ENCODE measurements at regions not wholly inside any gene's neighbourhood (a gene's known extent, or its start where the extent isn't known, plus 50 kb on each side); places are given as distances from the start of the nearest gene placed in this dataset.

DNA sequence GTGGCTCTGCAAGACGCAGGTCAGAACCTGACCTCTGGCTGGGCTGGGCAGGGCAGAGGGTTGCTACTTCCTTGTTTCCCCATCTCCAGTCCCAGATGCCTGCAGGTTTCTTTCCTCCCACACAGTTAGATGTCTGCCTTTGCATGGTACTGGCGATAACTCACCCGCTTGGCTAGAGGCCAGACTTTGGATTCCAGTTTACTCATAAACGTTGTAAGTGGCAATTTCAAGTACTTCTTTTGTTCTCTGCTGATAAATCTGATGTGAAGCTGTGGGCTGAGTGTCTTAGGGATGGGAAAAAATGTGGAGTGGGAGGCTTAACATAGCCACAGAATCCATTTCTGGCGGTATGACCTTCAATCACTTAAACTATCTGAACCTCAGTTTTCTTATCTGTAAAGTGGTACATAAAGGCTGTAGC lies 194.2 kb downstream of the EBLN2 start:
- Histone ChIP-seq H3K36me3 (ENCODE audit: control insufficient read depth in 4 of 4, insufficient read depth in 4 of 4, low read length in 4 of 4) (no peaks in the 10 kb centered on the region), H3K27ac (ENCODE audit: low read depth in 1 of 2, low read length in 1 of 2) (no peak overlapping the region), H3K9ac (ENCODE audit: insufficient read depth in 1 of 2, low read length in 2 of 2) (no peak overlapping the region), H3K4me1 (ENCODE audit: control insufficient read depth in 5 of 5, insufficient read depth in 5 of 5, low read length in 5 of 5) (no peaks in the 10 kb centered on the region), H3K9me3 (ENCODE audit: control insufficient read depth in 4 of 4, insufficient read depth in 3 of 4, low read length in 3 of 4) (no peaks in the 10 kb centered on the region), H3K4me3 (no peak overlapping the region), H3K27me3 (ENCODE audit: control insufficient read depth in 3 of 3, insufficient read depth in 3 of 3, low read length in 2 of 3) (no peaks in the 10 kb centered on the region)
- TF ChIP-seq, protein P1, sequence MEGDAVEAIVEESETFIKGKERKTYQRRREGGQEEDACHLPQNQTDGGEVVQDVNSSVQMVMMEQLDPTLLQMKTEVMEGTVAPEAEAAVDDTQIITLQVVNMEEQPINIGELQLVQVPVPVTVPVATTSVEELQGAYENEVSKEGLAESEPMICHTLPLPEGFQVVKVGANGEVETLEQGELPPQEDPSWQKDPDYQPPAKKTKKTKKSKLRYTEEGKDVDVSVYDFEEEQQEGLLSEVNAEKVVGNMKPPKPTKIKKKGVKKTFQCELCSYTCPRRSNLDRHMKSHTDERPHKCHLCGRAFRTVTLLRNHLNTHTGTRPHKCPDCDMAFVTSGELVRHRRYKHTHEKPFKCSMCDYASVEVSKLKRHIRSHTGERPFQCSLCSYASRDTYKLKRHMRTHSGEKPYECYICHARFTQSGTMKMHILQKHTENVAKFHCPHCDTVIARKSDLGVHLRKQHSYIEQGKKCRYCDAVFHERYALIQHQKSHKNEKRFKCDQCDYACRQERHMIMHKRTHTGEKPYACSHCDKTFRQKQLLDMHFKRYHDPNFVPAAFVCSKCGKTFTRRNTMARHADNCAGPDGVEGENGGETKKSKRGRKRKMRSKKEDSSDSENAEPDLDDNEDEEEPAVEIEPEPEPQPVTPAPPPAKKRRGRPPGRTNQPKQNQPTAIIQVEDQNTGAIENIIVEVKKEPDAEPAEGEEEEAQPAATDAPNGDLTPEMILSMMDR (IDR thresholded peaks at IDR 0.05; ENCODE audit: control extremely low read depth, extremely low read depth) = no peak
- DNase-seq (peak; percentile 47 to 63 (median 53)), ATAC-seq (ENCODE audit: insufficient read depth, low FRiP score) (no peak)
- 45 to 69% methylated on average over 5 of the region's 5 CpGs for WGBS, 2 donors

DNA sequence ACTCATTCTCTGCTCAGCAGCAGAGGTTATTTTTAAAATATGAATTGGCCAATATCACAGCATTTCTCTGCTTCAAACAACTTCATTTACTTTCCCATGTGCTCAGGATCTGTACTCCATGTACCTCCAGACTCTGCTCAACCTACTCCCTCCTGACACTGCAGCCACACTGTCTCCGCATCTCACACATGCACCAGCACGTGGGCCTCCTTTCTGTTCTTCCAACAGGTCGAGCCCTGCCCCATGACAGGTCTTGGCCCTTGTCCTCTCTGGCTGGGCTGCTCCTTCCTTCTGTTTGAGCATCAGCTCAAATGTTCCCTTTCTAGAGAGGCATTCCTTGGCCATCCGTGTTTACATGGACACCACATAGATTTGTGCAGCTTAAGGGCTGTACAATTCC lies 195.7 kb downstream of the EBLN2 start:
- no peak overlapping the region for H3K27ac ChIP-seq (ENCODE audit: low read depth in 1 of 2, low read length in 1 of 2)
- no peak overlapping the region for H3K9ac ChIP-seq (ENCODE audit: insufficient read depth in 1 of 2, low read length in 2 of 2)
- WGBS, 2 donors = 80% methylated on average over 4 of the region's 4 CpGs
- no peaks in the 10 kb centered on the region for H3K36me3 ChIP-seq (ENCODE audit: control insufficient read depth in 4 of 4, insufficient read depth in 4 of 4, low read length in 4 of 4)
- ATAC-seq (ENCODE audit: insufficient read depth, low FRiP score) = no peak
- TF ChIP-seq, protein P1 (IDR thresholded peaks at IDR 0.05; ENCODE audit: control extremely low read depth, extremely low read depth) = no peak
- H3K4me1 ChIP-seq (ENCODE audit: control insufficient read depth in 5 of 5, insufficient read depth in 5 of 5, low read length in 5 of 5) = no peaks in the 10 kb centered on the region
- no peaks in the 10 kb centered on the region for H3K9me3 ChIP-seq (ENCODE audit: control insufficient read depth in 4 of 4, insufficient read depth in 3 of 4, low read length in 3 of 4)
- DNase-seq = no peak
- no peaks in the 10 kb centered on the region for H3K27me3 ChIP-seq (ENCODE audit: control insufficient read depth in 3 of 3, insufficient read depth in 3 of 3, low read length in 2 of 3)
- no peak overlapping the region for H3K4me3 ChIP-seq

DNA sequence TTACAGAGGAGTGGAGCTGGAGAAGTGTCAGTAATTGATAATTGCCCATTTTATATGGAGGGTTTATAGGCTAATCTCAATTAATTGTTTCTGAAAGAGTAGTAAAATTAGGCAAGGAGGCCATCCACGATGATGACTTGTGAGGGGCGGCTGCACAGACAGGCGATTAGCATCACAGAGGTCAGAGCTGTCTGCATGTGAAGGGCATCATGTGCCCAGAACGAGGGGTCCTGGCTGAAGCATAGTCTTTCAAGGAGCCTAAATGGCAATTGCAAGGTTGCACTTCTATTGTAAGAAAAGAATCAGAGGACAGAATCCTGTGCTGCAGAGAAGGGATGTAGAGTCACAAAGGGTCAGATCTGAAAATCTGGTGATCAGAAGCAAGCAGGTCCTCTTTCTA lies 196.6 kb downstream of the EBLN2 start:
- H3K36me3 ChIP-seq (ENCODE audit: control insufficient read depth in 4 of 4, insufficient read depth in 4 of 4, low read length in 4 of 4) = no peaks in the 10 kb centered on the region
- TF ChIP-seq, protein P1 (IDR thresholded peaks at IDR 0.05; ENCODE audit: control extremely low read depth, extremely low read depth) = no peak
- H3K4me1 ChIP-seq (ENCODE audit: control insufficient read depth in 5 of 5, insufficient read depth in 5 of 5, low read length in 5 of 5) = no peaks in the 10 kb centered on the region
- no peak overlapping the region for H3K9ac ChIP-seq (ENCODE audit: insufficient read depth in 1 of 2, low read length in 2 of 2)
- no peaks in the 10 kb centered on the region for H3K9me3 ChIP-seq (ENCODE audit: control insufficient read depth in 4 of 4, insufficient read depth in 3 of 4, low read length in 3 of 4)
- no peaks in the 10 kb centered on the region for H3K27me3 ChIP-seq (ENCODE audit: control insufficient read depth in 3 of 3, insufficient read depth in 3 of 3, low read length in 2 of 3)
- no peak for ATAC-seq (ENCODE audit: insufficient read depth, low FRiP score)
- no peak for DNase-seq
- H3K4me3 ChIP-seq = no peak overlapping the region
- WGBS, 2 donors = 77 to 78% methylated on average over 4 of the region's 4 CpGs
- no peak overlapping the region for H3K27ac ChIP-seq (ENCODE audit: low read depth in 1 of 2, low read length in 1 of 2)

DNA sequence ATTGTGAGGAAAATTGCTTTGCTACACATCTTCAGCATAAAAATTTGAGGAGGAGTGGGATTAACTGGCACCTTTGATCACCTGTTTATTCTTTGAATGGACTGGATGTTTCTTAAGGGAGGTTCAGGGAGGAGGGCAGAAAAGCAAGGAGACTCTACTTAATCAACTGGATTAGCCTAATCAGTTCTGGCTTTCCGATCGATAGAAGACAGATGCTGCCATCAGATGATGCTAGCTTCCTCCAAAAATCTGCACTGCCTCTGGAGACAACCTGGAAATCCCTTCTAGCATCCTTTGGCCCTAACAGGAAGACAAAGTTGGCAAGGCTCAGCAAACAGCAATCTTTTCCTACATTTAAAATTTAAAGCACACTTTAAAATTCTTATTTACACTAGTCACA lies 197.8 kb downstream of the EBLN2 start:
- no peaks in the 10 kb centered on the region for H3K27me3 ChIP-seq (ENCODE audit: control insufficient read depth in 3 of 3, insufficient read depth in 3 of 3, low read length in 2 of 3)
- H3K9ac ChIP-seq (ENCODE audit: insufficient read depth in 1 of 2, low read length in 2 of 2) = no peak overlapping the region
- TF ChIP-seq, protein P1 (IDR thresholded peaks at IDR 0.05; ENCODE audit: control extremely low read depth, extremely low read depth) = no peak
- 93 to 96% methylated on average over 2 of the region's 2 CpGs for WGBS, 2 donors
- no peaks in the 10 kb centered on the region for H3K36me3 ChIP-seq (ENCODE audit: control insufficient read depth in 4 of 4, insufficient read depth in 4 of 4, low read length in 4 of 4)
- H3K4me3 ChIP-seq = no peak overlapping the region
- no peak for DNase-seq
- no peak for ATAC-seq (ENCODE audit: insufficient read depth, low FRiP score)
- H3K9me3 ChIP-seq (ENCODE audit: control insufficient read depth in 4 of 4, insufficient read depth in 3 of 4, low read length in 3 of 4) = no peaks in the 10 kb centered on the region
- no peaks in the 10 kb centered on the region for H3K4me1 ChIP-seq (ENCODE audit: control insufficient read depth in 5 of 5, insufficient read depth in 5 of 5, low read length in 5 of 5)
- H3K27ac ChIP-seq (ENCODE audit: low read depth in 1 of 2, low read length in 1 of 2) = no peak overlapping the region

All from lung (tissue), 11 donors.